ENCODE measurements at regions not wholly inside any gene's neighbourhood (a gene's known extent, or its start where the extent isn't known, plus 50 kb on each side); places are given as distances from the start of the nearest gene placed in this dataset.

DNA sequence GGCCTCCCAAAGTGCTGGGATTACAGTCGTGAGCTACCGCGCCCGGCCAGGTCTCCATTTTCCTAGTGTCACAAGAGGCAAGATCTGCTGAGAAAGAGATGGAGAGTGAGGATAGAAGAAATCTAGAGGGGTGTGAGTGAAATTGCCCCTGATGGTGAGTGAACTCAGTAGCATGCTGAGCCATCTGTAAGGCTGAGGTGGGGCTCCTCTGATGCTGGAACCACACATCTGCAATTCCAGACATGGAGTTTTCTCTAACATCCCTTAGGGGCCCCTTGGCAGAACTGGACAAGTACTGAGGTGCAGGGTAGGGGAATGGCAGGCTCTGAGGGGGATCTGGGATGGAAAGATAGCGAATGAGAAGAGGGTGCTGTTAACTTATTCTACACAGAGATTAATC is 72.0 kb upstream of the FER start:
- Mint-ChIP-seq H3K27ac (ENCODE audit: low read depth, unreplicated experiment) (no peak overlapping the region), H3K27me3 (ENCODE audit: insufficient read depth, unreplicated experiment) (peaks cover 16% of the 10 kb centered on the region), H3K9me3 (ENCODE audit: unreplicated experiment) (no peaks in the 10 kb centered on the region), H3K36me3 (ENCODE audit: insufficient read depth, unreplicated experiment) (no peaks in the 10 kb centered on the region), H3K4me1 (ENCODE audit: insufficient read depth, unreplicated experiment) (no peaks in the 10 kb centered on the region), H3K4me3 (ENCODE audit: unreplicated experiment) (no peak overlapping the region)
- BruUV-seq (replicated peaks), result no TSS peak
- POLR2A ChIA-PET, result no interaction called here
- intact Hi-C loops (cut with micrococcal nuclease), result no loop called here
- TF ChIP-seq CTCF (IDR thresholded peaks at IDR 0.05; ENCODE audit: unreplicated experiment), result no peak
- DNase-seq (ENCODE audit: unreplicated experiment), result no peak
- CTCF ChIA-PET, result no interaction called here

DNA sequence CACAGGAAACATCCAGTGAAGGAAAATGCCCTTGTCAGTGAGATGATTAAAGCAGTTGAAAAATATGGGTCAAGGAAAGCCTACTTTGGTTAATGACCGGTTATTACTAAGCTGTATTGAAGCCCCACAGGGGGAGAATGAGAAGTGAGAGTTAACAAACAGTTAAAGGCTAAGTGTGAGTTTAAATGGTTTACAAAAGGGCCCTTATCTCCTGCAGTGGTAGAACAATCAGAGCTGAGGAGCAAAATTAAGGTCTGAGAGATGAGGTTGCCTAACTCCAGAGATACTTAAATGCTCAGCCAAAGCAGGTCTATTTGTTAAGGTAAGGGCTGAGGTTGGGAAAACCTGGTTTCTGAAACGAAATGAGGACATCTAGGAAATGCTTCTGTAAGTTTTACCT is 75.1 kb upstream of the FER start:
- no peaks in the 10 kb centered on the region for H3K36me3 Mint-ChIP-seq (ENCODE audit: insufficient read depth, unreplicated experiment)
- ChIA-PET CTCF (interaction anchor here (1.2 kb wide), 1 partner anchor 31 kb away, joined by 3 read pairs; no protein-coding TSS in a partner anchor), POLR2A (no interaction called here)
- no peaks in the 10 kb centered on the region for H3K9me3 Mint-ChIP-seq (ENCODE audit: unreplicated experiment)
- no peaks in the 10 kb centered on the region for H3K4me1 Mint-ChIP-seq (ENCODE audit: insufficient read depth, unreplicated experiment)
- no peak for DNase-seq (ENCODE audit: unreplicated experiment)
- BruUV-seq (replicated peaks), result no TSS peak
- H3K27me3 Mint-ChIP-seq (ENCODE audit: insufficient read depth, unreplicated experiment), result no peaks in the 10 kb centered on the region
- no peak overlapping the region for H3K4me3 Mint-ChIP-seq (ENCODE audit: unreplicated experiment)
- no peak overlapping the region for H3K27ac Mint-ChIP-seq (ENCODE audit: low read depth, unreplicated experiment)
- intact Hi-C loops (cut with micrococcal nuclease), result no loop called here
- no peak for TF ChIP-seq CTCF (IDR thresholded peaks at IDR 0.05; ENCODE audit: unreplicated experiment)

DNA sequence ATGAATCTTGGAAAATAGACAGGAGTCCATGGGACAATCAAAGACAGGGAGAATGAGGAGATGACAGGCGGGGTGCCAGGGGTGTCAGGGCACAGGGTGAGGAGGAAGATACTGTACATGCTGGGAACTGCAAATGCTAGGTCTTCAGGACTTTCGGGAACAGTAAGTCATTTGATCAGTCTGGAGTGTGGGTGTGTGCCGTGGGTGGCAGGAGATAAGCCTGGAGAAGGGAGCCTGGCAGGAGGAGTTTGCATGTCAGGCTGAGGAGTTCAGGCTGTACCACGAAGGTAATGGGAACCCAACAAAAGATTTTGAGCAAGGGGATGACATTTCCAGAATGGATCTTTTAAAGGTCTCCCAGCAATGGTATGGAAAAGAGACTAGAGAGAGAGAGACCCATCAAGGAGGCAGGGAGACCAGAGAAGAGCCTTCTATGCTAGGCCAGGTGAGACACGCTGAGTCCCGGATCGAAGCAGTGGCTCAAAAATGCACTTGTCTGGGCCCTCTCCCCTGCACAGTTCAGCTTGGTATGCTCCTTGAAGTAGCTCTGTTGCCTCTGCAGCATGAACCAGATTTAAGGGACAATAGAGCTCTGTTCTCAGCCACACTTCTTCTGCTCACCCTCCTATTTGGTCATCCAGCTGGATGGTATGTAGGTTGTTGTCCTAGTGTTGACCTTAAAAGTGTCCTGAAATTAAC is 77.0 kb upstream of the FER start:
- DNase-seq (ENCODE audit: unreplicated experiment), result no peak
- Mint-ChIP-seq H3K36me3 (ENCODE audit: insufficient read depth, unreplicated experiment) (no peaks in the 10 kb centered on the region), H3K4me1 (ENCODE audit: insufficient read depth, unreplicated experiment) (no peaks in the 10 kb centered on the region), H3K27me3 (ENCODE audit: insufficient read depth, unreplicated experiment) (no peaks in the 10 kb centered on the region), H3K27ac (ENCODE audit: low read depth, unreplicated experiment) (no peak overlapping the region), H3K9me3 (ENCODE audit: unreplicated experiment) (no peaks in the 10 kb centered on the region), H3K4me3 (ENCODE audit: unreplicated experiment) (no peak overlapping the region)
- intact Hi-C loops (cut with micrococcal nuclease), result no loop called here
- POLR2A ChIA-PET, result interaction anchor here (0.6 kb wide), 2 partner anchors 14 to 552 kb away, joined by 3 read pairs; no protein-coding TSS in a partner anchor
- CTCF ChIA-PET, result interaction anchor here (1.1 to 2.0 kb wide), 3 partner anchors 9 to 28 kb away, joined by 4 to 8 read pairs (median 4); no protein-coding TSS in a partner anchor
- no peak for TF ChIP-seq CTCF (IDR thresholded peaks at IDR 0.05; ENCODE audit: unreplicated experiment)
- no TSS peak for BruUV-seq (replicated peaks)

DNA sequence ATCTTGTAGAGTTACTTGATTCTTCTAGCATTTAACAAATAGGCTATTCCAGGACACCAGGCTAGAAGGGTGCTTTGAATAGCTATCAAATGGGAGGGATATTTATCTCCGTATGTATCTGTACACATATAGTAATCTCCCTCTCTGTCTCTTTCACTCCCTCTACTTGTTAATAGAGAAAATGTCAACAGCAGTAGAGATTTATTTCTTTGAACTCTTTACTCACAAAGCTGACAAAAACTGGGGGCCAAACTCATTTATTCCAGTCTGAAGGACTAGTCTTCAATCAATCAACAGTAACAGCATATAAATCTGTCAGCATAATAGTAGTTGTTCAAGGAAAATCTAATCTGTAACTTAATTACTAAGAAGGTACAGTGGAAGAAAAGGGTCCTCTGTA is 78.2 kb upstream of the FER start:
- CTCF ChIA-PET, result interaction anchor here (0.8 to 2.0 kb wide), 2 partner anchors 10 to 27 kb away, joined by 3 to 8 read pairs; no protein-coding TSS in a partner anchor
- POLR2A ChIA-PET, result no interaction called here
- intact Hi-C loops (cut with micrococcal nuclease), result no loop called here
- TF ChIP-seq CTCF (IDR thresholded peaks at IDR 0.05; ENCODE audit: unreplicated experiment), result no peak
- no peak for DNase-seq (ENCODE audit: unreplicated experiment)
- H3K36me3 Mint-ChIP-seq (ENCODE audit: insufficient read depth, unreplicated experiment), result no peaks in the 10 kb centered on the region
- H3K4me3 Mint-ChIP-seq (ENCODE audit: unreplicated experiment), result no peak overlapping the region
- no peaks in the 10 kb centered on the region for H3K4me1 Mint-ChIP-seq (ENCODE audit: insufficient read depth, unreplicated experiment)
- no peak overlapping the region for H3K27ac Mint-ChIP-seq (ENCODE audit: low read depth, unreplicated experiment)
- H3K9me3 Mint-ChIP-seq (ENCODE audit: unreplicated experiment), result no peaks in the 10 kb centered on the region
- no peaks in the 10 kb centered on the region for H3K27me3 Mint-ChIP-seq (ENCODE audit: insufficient read depth, unreplicated experiment)
- no TSS peak for BruUV-seq (replicated peaks)
